GM21381 (cell line): ENCODE measurements at regions not wholly inside any gene's neighbourhood (a gene's known extent, or its start where the extent isn't known, plus 50 kb on each side); places are given as distances from the start of the nearest gene placed in this dataset.
"Not testable (repeated sequence)": the region's sequence is repeated elsewhere in the genome, so short reads cannot be mapped to it uniquely, and the experiment has no call there.

Experiments
- ATAC-seq: cut with Tn5 transposase; IDR thresholded peaks from one replicate; pipeline ENCODE4 v1.9.1; 2021; ENCODE audit warnings: mild to moderate bottlenecking, moderate library complexity; ENCODE audit not compliant: unreplicated experiment

- no peak for ATAC-seq
Measured at GRCh38 chr4:31682796-31683195, 962.6 kb downstream of the PCDH7 start.

- ATAC-seq, result no peak
Measured at GRCh38 chr4:31687717-31688342, 967.7 kb downstream of the PCDH7 start.

- no peak for ATAC-seq
Measured at GRCh38 chr4:31692399-31692940, 972.3 kb downstream of the PCDH7 start.

GRCh38 chr4:31701256-31701655 is 981.1 kb downstream of the PCDH7 start:
- ATAC-seq, result no peak

- no peak for ATAC-seq
Measured at GRCh38 chr4:31702326-31702725, 982.2 kb downstream of the PCDH7 start.

- ATAC-seq, result no peak
Measured at GRCh38 chr4:31714238-31714637, 994.1 kb downstream of the PCDH7 start.

GRCh38 chr4:31715302-31715701 is 995.1 kb downstream of the PCDH7 start:
- no peak for ATAC-seq

GRCh38 chr4:31727030-31727429 is 1006.9 kb downstream of the PCDH7 start:
- ATAC-seq, result no peak

- no peak for ATAC-seq
Measured at GRCh38 chr4:31735004-31735403, 1014.8 kb downstream of the PCDH7 start.

GRCh38 chr4:31737419-31737818 is 1017.2 kb downstream of the PCDH7 start:
- no peak for ATAC-seq

- no peak for ATAC-seq
Measured at GRCh38 chr4:31741326-31741725, 1021.2 kb downstream of the PCDH7 start.

- ATAC-seq, result no peak
Measured at GRCh38 chr4:31748382-31748781, 1028.2 kb downstream of the PCDH7 start.

- ATAC-seq, result not testable (repeated sequence)
Measured at GRCh38 chr4:31750581-31750980, 1030.4 kb downstream of the PCDH7 start.

GRCh38 chr4:31755751-31756150 is 1035.6 kb downstream of the PCDH7 start:
- ATAC-seq, result no peak

GRCh38 chr4:31768756-31769155 is 1048.6 kb downstream of the PCDH7 start:
- no peak for ATAC-seq

GRCh38 chr4:31783311-31783710 is 1063.1 kb downstream of the PCDH7 start:
- no peak for ATAC-seq

GRCh38 chr4:31784558-31784957 is 1064.4 kb downstream of the PCDH7 start:
- ATAC-seq, result no peak

GRCh38 chr4:31787701-31788100 is 1067.5 kb downstream of the PCDH7 start:
- no peak for ATAC-seq

- no peak for ATAC-seq
Measured at GRCh38 chr4:31788676-31789075, 1068.5 kb downstream of the PCDH7 start.

- no peak for ATAC-seq
Measured at GRCh38 chr4:31791666-31792065, 1071.5 kb downstream of the PCDH7 start.

GRCh38 chr4:31793907-31794306 is 1073.7 kb downstream of the PCDH7 start:
- ATAC-seq, result no peak

GRCh38 chr4:31797052-31797451 is 1076.9 kb downstream of the PCDH7 start:
- ATAC-seq, result not testable (repeated sequence)
